T-cell (primary cell): ENCODE measurements at regions not wholly inside any gene's neighbourhood (a gene's known extent, or its start where the extent isn't known, plus 50 kb on each side); places are given as distances from the start of the nearest gene placed in this dataset.

ENCODE experiments used
- ATAC-seq, 4 experiments: fragments of 200-7000 bp in 3 of 4; fragments of 150-1000 bp in 1 of 4; cut with Tn5 transposase; replicated peaks in 1 of 4; 1 replicate in 3 of 4; 2 replicates in 1 of 4; pipeline ENCODE4 v1.10.0; 2021; ENCODE audit warnings: moderate library complexity in 3 of 4, mild to moderate bottlenecking in 2 of 4, moderate number of reproducible peaks in 1 of 4
- CTCF ChIA-PET, 2 donors: fragments of 300-600 bp; sonication (Branson Sonifier 250); formaldehyde crosslinking; loops; one replicate each; lab custom pipeline; 2022; ENCODE audit warnings: antibody characterized with exemption in 2 of 2; lab: Charles Lee
- POLR2A ChIA-PET, 2 donors: fragments of 300-600 bp; sonication (Branson Sonifier 250); formaldehyde crosslinking; loops; one replicate each; lab custom pipeline; 2022; ENCODE audit warnings: antibody characterized with exemption in 2 of 2; lab: Charles Lee
- DNase-seq, 35 experiments: peaks; one replicate each; pipeline versions ENCODE4 v3.0.0 to v3.0.0-alpha.2; 2013 to 2023
- H3K27ac ChIP-seq: one replicate; pipeline ENCODE4 v1.5.1; 2013; ENCODE audit warnings: low read length
- H3K27me3 ChIP-seq, 2 experiments: replicated peaks in 1 of 2; 1 replicate in 1 of 2; 2 replicates in 1 of 2; pipeline versions ENCODE4 v1.6.1 to v1.7.0; 2013; ENCODE audit warnings: low read length in 1 of 2, mixed read lengths in 1 of 2; ENCODE audit not compliant: control insufficient read depth in 2 of 2, insufficient read depth in 2 of 2; ENCODE audit errors: extremely low read depth in 1 of 2
- H3K36me3 ChIP-seq, 2 donors: 1 replicate in 1 of 2; 2 replicates in 1 of 2; pipeline versions ENCODE4 v1.6.1 to v1.7.0; 2013; ENCODE audit warnings: low read length in 1 of 2; ENCODE audit not compliant: control insufficient read depth in 2 of 2, insufficient read depth in 1 of 2; ENCODE audit errors: extremely low read depth in 1 of 2
- H3K4me1 ChIP-seq, 2 experiments: 1 replicate in 1 of 2; 2 replicates in 1 of 2; pipeline versions ENCODE4 v1.6.1 to v1.7.0; 2013; ENCODE audit warnings: low read length in 2 of 2, mixed read lengths in 1 of 2; ENCODE audit not compliant: insufficient read depth in 2 of 2, control insufficient read depth in 1 of 2; ENCODE audit errors: extremely low read depth in 1 of 2
- H3K4me3 ChIP-seq, 2 donors: 1 replicate in 1 of 2; 2 replicates in 1 of 2; pipeline versions ENCODE4 v1.5.1 to v1.7.0; 2013; ENCODE audit warnings: mild to moderate bottlenecking in 2 of 2, low read length in 1 of 2, moderate library complexity in 1 of 2; ENCODE audit not compliant: control insufficient read depth in 1 of 2; ENCODE audit errors: extremely low read depth in 1 of 2
- H3K9me3 ChIP-seq: 2 replicates; pipeline ENCODE4 v1.7.0; 2013
- H3K27ac Mint-ChIP-seq, 2 donors: one replicate each; pipeline ENCODE4 v1.8.0; 2020 to 2021; ENCODE audit warnings: mild to moderate bottlenecking in 2 of 2, mixed read lengths in 2 of 2
- H3K27me3 Mint-ChIP-seq, 2 donors: one replicate each; pipeline ENCODE4 v1.8.0; 2021 to 2022; ENCODE audit warnings: mixed read lengths in 2 of 2
- H3K36me3 Mint-ChIP-seq: one replicate; pipeline ENCODE4 v1.8.0; 2021; ENCODE audit warnings: mixed read lengths
- H3K4me1 Mint-ChIP-seq, 3 donors: one replicate each; pipeline ENCODE4 v1.8.0; 2020 to 2022; ENCODE audit warnings: mixed read lengths in 3 of 3, mild to moderate bottlenecking in 1 of 3
- H3K4me3 Mint-ChIP-seq, 3 donors: one replicate each; pipeline ENCODE4 v1.8.0; 2020 to 2022; ENCODE audit warnings: mild to moderate bottlenecking in 3 of 3, mixed read lengths in 3 of 3, moderate library complexity in 3 of 3
- H3K9me3 Mint-ChIP-seq, 3 donors: one replicate each; pipeline ENCODE4 v1.8.0; 2020 to 2022; ENCODE audit warnings: mixed read lengths in 3 of 3
- WGBS: methylation state at CpG from one replicate; pipeline ENCODE4 v1.1.5; 2013; ENCODE audit warnings: missing lambda C conversion rate; ENCODE audit not compliant: insufficient coverage; 5-methylcytosine and 5-hydroxymethylcytosine counted together

DNA sequence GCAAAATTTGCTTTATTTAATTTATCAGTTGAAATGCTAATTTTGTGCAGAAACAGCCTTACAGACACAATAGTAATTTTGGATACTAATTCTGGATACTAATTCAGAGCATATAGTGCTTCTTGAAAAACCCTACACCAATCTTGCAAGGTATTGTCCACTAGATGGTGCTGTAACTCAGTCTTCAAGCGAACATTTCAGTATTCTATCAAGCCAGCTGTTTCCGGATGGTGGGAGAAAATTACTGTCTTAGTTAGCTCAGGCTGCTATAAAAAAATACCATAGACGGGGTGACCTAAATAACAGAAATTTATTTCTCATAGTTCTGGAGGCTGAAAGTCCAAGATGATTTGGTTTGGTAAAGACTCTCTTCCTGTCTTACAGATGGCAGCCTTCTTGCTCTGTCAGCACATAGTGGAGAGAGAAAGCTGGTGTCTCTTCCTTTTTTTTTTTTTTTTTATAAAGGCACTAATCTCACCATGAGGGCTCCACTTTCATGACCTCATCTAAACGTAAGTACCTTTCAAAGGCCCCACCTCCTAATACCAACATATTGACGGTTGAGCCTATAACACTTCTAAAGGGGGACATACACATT, 1306.5 kb upstream of the CDH9 start:
- CTCF ChIA-PET = no interaction called here
- H3K4me3 ChIP-seq = no peak overlapping the region
- WGBS = no CpG with 5 or more reads among the region's 5 CpGs
- H3K36me3 Mint-ChIP-seq = no peaks in the 10 kb centered on the region
- POLR2A ChIA-PET = no interaction called here
- no peak overlapping the region for H3K27ac ChIP-seq
- no peaks in the 10 kb centered on the region for H3K4me1 ChIP-seq
- no peaks in the 10 kb centered on the region for H3K36me3 ChIP-seq
- no peak overlapping the region for H3K4me3 Mint-ChIP-seq
- DNase-seq (no peak), ATAC-seq (no peak)
- H3K4me1 Mint-ChIP-seq = no peaks in the 10 kb centered on the region
- H3K27me3 ChIP-seq = no peaks in the 10 kb centered on the region
- no peaks in the 10 kb centered on the region for H3K27me3 Mint-ChIP-seq
- peaks cover 12 to 15% (median 13%) of the 10 kb centered on the region in 3 donors for H3K9me3 Mint-ChIP-seq
- no peaks in the 10 kb centered on the region for H3K9me3 ChIP-seq
- no peak overlapping the region for H3K27ac Mint-ChIP-seq

DNA sequence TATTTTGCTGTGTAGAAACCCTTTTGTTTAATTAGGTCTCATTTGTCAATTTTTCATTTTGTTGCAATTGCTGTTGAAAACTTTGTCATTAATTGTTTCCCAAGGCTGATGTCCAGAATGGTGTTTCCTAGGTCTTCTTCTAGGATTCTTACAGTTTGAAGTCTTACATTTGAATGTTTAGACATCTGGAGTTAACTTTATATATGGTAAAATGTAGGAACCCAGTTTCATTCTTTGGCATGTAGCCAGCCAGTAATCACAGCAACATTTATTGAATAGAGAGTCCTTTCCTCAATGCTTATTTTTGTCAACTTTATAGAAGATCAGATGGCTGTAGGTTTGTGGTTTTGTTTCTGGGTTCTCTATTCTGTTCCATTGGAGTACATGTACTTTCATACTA, 1290.8 kb upstream of the CDH9 start:
- H3K27me3 Mint-ChIP-seq = no peaks in the 10 kb centered on the region
- no peaks in the 10 kb centered on the region for H3K4me1 Mint-ChIP-seq
- H3K9me3 ChIP-seq = no peaks in the 10 kb centered on the region
- ChIA-PET POLR2A (no interaction called here), CTCF (interaction anchor here in 1 of 2 donors (0.5 kb wide), 1 partner anchor 46 kb away, joined by 6 read pairs; no protein-coding TSS in a partner anchor)
- H3K27ac Mint-ChIP-seq = no peak overlapping the region
- H3K27me3 ChIP-seq = no peaks in the 10 kb centered on the region
- no peaks in the 10 kb centered on the region for H3K36me3 ChIP-seq
- ATAC-seq (no peak), DNase-seq (no peak)
- no peak overlapping the region for H3K4me3 ChIP-seq
- H3K4me3 Mint-ChIP-seq = no peak overlapping the region
- no peak overlapping the region for H3K27ac ChIP-seq
- peaks cover 8 to 20% (median 13%) of the 10 kb centered on the region in 3 donors for H3K9me3 Mint-ChIP-seq
- H3K4me1 ChIP-seq = no peaks in the 10 kb centered on the region
- no peaks in the 10 kb centered on the region for H3K36me3 Mint-ChIP-seq

DNA sequence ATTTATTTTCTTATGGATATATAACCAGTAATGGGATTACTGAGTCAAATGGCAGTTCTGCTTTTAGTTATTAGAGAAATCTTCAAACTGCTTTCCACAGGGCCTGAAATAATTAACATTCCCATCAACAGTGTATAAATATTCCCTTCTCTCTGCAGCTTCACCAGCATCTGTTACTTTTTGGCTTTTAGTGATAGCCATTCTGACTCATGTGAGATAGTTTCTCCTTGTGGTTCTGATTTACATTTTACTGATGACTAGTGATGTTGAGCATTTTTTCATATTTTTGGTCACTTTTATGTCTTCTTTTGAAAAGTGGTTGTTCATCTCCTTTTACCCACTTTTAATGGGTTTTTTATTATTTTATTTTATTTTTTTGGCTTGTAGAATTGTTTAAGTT, 1290.3 kb upstream of the CDH9 start:
- CTCF ChIA-PET = no interaction called here
- H3K36me3 ChIP-seq = no peaks in the 10 kb centered on the region

DNA sequence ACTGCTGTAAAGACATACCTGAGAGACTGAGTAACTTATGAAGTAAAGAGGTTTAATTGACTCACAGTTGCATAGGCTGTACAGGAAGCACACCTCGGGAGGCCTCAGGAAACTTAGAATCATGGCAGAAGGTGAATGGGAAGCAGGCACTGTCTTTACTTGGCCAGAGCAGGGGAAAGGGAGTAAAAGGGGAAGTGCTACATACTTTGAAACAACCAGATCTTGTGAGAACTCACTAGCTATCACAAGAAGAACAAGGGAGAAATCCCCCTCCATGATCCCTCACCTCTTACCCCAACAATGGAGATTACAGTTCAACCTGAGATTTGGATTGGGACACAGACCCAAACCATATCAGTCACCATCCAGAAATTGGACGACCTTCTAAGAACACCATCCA, 1285.8 kb upstream of the CDH9 start:
- Mint-ChIP-seq H3K4me1 (no peaks in the 10 kb centered on the region), H3K9me3 (peaks cover 4 to 18% (median 7%) of the 10 kb centered on the region in 3 donors), H3K27me3 (no peaks in the 10 kb centered on the region), H3K27ac (no peak overlapping the region), H3K36me3 (no peaks in the 10 kb centered on the region), H3K4me3 (no peak overlapping the region)
- Histone ChIP-seq H3K36me3 (no peaks in the 10 kb centered on the region), H3K4me1 (no peaks in the 10 kb centered on the region), H3K27me3 (no peaks in the 10 kb centered on the region), H3K9me3 (no peaks in the 10 kb centered on the region), H3K4me3 (no peak overlapping the region), H3K27ac (no peak overlapping the region)
- ChIA-PET POLR2A (no interaction called here), CTCF (no interaction called here)
- ATAC-seq = no peak
- WGBS = 17% methylated on average over 1 of the region's 2 CpGs
- no peak for DNase-seq

More for the DNA sequence above, 1290.3 kb upstream of the CDH9 start:
- H3K27ac ChIP-seq = no peak overlapping the region
- no peaks in the 10 kb centered on the region for H3K36me3 Mint-ChIP-seq
- H3K27me3 Mint-ChIP-seq = no peaks in the 10 kb centered on the region
- POLR2A ChIA-PET = no interaction called here
- H3K4me3 ChIP-seq = no peak overlapping the region
- no peak for ATAC-seq
- H3K9me3 Mint-ChIP-seq = peaks cover 8 to 21% (median 13%) of the 10 kb centered on the region in 3 donors
- H3K4me3 Mint-ChIP-seq = no peak overlapping the region
- no peak overlapping the region for H3K27ac Mint-ChIP-seq
- H3K27me3 ChIP-seq = no peaks in the 10 kb centered on the region
- no peaks in the 10 kb centered on the region for H3K9me3 ChIP-seq
- H3K4me1 ChIP-seq = no peaks in the 10 kb centered on the region
- DNase-seq = no peak
- H3K4me1 Mint-ChIP-seq = no peaks in the 10 kb centered on the region

DNA sequence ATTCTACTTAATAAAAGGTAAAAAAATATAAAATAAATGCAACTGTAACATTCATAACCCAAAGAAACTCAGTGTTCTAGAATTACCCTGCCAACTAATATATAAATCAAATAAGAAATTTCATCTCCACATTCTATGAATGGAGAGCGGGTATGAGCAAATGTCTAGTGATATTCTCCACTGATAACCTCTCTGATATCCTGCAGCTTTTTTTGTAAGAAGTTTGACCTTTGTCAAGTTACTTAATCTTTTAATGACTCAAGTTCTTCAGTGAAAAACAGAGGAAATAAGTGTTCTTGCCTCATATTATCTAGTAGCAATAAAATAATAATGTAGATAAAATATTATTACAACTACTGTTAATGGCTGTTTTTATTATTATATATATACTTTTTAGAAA, 1275.6 kb upstream of the CDH9 start:
- H3K36me3 ChIP-seq = no peaks in the 10 kb centered on the region
- POLR2A ChIA-PET = no interaction called here
- H3K4me3 ChIP-seq = no peak overlapping the region
- no peaks in the 10 kb centered on the region for H3K4me1 ChIP-seq
- H3K27ac ChIP-seq = no peak overlapping the region
- WGBS = no CpG with 5 or more reads among the region's 1 CpG
- CTCF ChIA-PET = no interaction called here
- Mint-ChIP-seq H3K9me3 (peaks cover 8 to 29% (median 27%) of the 10 kb centered on the region in 3 donors), H3K4me3 (no peak overlapping the region), H3K36me3 (no peaks in the 10 kb centered on the region), H3K4me1 (no peaks in the 10 kb centered on the region), H3K27ac (no peak overlapping the region), H3K27me3 (no peaks in the 10 kb centered on the region)
- ATAC-seq (no peak), DNase-seq (no peak)
- H3K9me3 ChIP-seq = no peaks in the 10 kb centered on the region
- no peaks in the 10 kb centered on the region for H3K27me3 ChIP-seq

DNA sequence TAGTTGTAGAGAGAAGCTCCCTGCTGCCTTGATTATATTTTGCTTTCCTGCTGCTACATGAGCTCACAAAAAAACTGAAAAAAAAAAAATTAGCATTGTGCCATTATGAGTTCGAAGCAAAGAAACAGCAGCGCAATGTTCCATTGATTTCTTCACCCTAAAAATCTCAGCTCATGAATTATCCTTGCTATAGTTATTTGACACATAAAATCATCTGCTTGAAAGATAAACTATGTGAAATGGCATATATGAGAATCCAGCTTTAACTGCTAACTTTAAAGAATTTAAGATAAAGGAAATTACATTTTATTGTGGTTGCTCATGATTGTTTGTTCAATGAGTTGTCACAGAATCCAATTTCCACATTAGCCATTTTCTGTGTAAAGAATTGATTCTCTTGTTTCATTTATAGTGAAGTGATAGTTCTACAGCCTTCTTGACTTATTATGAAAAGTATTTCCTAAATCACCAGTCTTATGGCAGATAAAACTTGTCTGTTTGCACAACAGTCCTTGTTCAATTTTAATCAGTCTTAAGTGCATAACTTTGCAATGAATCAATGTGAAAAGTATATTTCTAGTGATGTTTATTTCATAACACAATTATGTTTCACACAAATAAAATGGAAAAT, 1275.0 kb upstream of the CDH9 start:
- WGBS = no CpG with 5 or more reads among the region's 2 CpGs
- Mint-ChIP-seq H3K27ac (no peak overlapping the region), H3K9me3 (peaks cover 8 to 24% (median 24%) of the 10 kb centered on the region in 3 donors), H3K4me3 (no peak overlapping the region), H3K36me3 (no peaks in the 10 kb centered on the region), H3K4me1 (no peaks in the 10 kb centered on the region), H3K27me3 (no peaks in the 10 kb centered on the region)
- no peaks in the 10 kb centered on the region for H3K9me3 ChIP-seq
- ChIA-PET CTCF (no interaction called here), POLR2A (no interaction called here)
- no peak overlapping the region for H3K4me3 ChIP-seq
- no peaks in the 10 kb centered on the region for H3K27me3 ChIP-seq
- no peak overlapping the region for H3K27ac ChIP-seq
- H3K36me3 ChIP-seq = no peaks in the 10 kb centered on the region
- ATAC-seq (no peak), DNase-seq (no peak)
- H3K4me1 ChIP-seq = no peaks in the 10 kb centered on the region
